Keratinocyte (primary cell): ENCODE measurements at regions not wholly inside any gene's neighbourhood (a gene's known extent, or its start where the extent isn't known, plus 50 kb on each side); places are given as distances from the start of the nearest gene placed in this dataset.

Source experiments
- DNase-seq: peaks from one replicate; pipeline ENCODE4 v3.0.0-alpha.2; 2011; ENCODE audit warnings: low read depth, missing footprints, low spot score
- FAIRE-seq: peaks from 2 replicates; lab custom pipeline; 2011; peaks lifted over from hg19 to GRCh38; lab: Jason Lieb, UNC
- H2AFZ ChIP-seq: 2 replicates; pipeline ENCODE4 v1.6.0; 2012; ENCODE audit warnings: low read length, control low read depth, inconsistent platforms; ENCODE audit not compliant: control insufficient read depth
- H3K27ac ChIP-seq: 2 replicates; pipeline ENCODE4 v1.5.1; 2011; ENCODE audit warnings: low read length; ENCODE audit not compliant: control insufficient read depth, insufficient read depth
- H3K27me3 ChIP-seq: 3 replicates; pipeline ENCODE4 v1.6.0; 2011; ENCODE audit warnings: low read length; ENCODE audit not compliant: control insufficient read depth, insufficient read depth; ENCODE audit errors: extremely low read depth
- H3K36me3 ChIP-seq, 2 experiments: 2 replicates in 1 of 2; 3 replicates in 1 of 2; pipeline ENCODE4 v1.5.1; 2011; ENCODE audit warnings: low read length in 2 of 2, mild to moderate bottlenecking in 1 of 2; ENCODE audit not compliant: control insufficient read depth in 2 of 2, insufficient read depth in 2 of 2; ENCODE audit errors: extremely low read depth in 1 of 2
- H3K4me1 ChIP-seq: 3 replicates; pipeline ENCODE4 v1.5.1; 2011; ENCODE audit warnings: low read length; ENCODE audit not compliant: control insufficient read depth, insufficient read depth; ENCODE audit errors: extremely low read depth
- H3K4me2 ChIP-seq: 3 replicates; pipeline ENCODE4 v1.6.0; 2011; ENCODE audit warnings: low read depth, low read length; ENCODE audit not compliant: control insufficient read depth, insufficient read depth; ENCODE audit errors: extremely low read depth
- H3K4me3 ChIP-seq, 3 experiments: fragments of 200-600 bp in 1 of 3; sonication (generic) in 1 of 3; 2 replicates in 2 of 3; 3 replicates in 1 of 3; pipeline ENCODE4 v1.5.1; 2011 to 2016; ENCODE audit warnings: low read length in 3 of 3, mild to moderate bottlenecking in 3 of 3, control low read depth in 2 of 3, inconsistent platforms in 1 of 3, low read depth in 1 of 3, mixed read lengths in 1 of 3, mixed run types in 1 of 3, moderate library complexity in 1 of 3; ENCODE audit not compliant: control insufficient read depth in 2 of 3, insufficient read depth in 2 of 3; ENCODE audit errors: extremely low read depth in 1 of 3
- H3K79me2 ChIP-seq: 2 replicates; pipeline ENCODE4 v1.6.0; 2012; ENCODE audit warnings: low read length; ENCODE audit not compliant: control insufficient read depth, insufficient read depth
- H3K9ac ChIP-seq: 3 replicates; pipeline ENCODE4 v1.6.0; 2011; ENCODE audit warnings: low read length; ENCODE audit not compliant: control insufficient read depth, insufficient read depth; ENCODE audit errors: extremely low read depth
- H3K9me1 ChIP-seq: 3 replicates; pipeline ENCODE4 v1.6.0; 2011; ENCODE audit warnings: low read length; ENCODE audit not compliant: control insufficient read depth, insufficient read depth; ENCODE audit errors: extremely low read depth
- H3K9me3 ChIP-seq: 2 replicates; pipeline ENCODE4 v1.5.1; 2012; ENCODE audit warnings: low read depth, low read length; ENCODE audit not compliant: control insufficient read depth
- H4K20me1 ChIP-seq: 3 replicates; pipeline ENCODE4 v1.6.0; 2011; ENCODE audit warnings: low read length; ENCODE audit not compliant: control insufficient read depth, insufficient read depth; ENCODE audit errors: extremely low read depth
- CTCF ChIP-seq, 3 experiments: IDR thresholded peaks in 1 of 3; conservative IDR thresholded peaks in 1 of 3; optimal IDR thresholded peaks in 1 of 3; 2 replicates in 2 of 3; 3 replicates in 1 of 3; pipeline versions ENCODE3 to v1.5.1; 2011; ENCODE audit warnings: low read length in 3 of 3, mild to moderate bottlenecking in 3 of 3, moderate library complexity in 2 of 3, control low read depth in 1 of 3, inconsistent platforms in 1 of 3; ENCODE audit not compliant: insufficient read depth in 2 of 3; ENCODE audit errors: extremely low read depth in 1 of 3
- EZH2 ChIP-seq: IDR thresholded peaks from one replicate; pipeline ENCODE4 v1.6.1; 2012; ENCODE audit warnings: inconsistent platforms, mild to moderate bottlenecking, low read length, moderate library complexity
- dilution Hi-C: fragments of 300-500 bp; cut with MboI; formaldehyde crosslinking; loops from one replicate; pipeline ENCODE4 v1.7.0; 2020; ENCODE audit warnings: low sequenced_read_pairs; ENCODE audit not compliant: extremely low pct_ligation_motif_present

GRCh38 chr12:105922670-105923102, 216.1 kb downstream of the NUAK1 start:
- Histone ChIP-seq H3K79me2 (no peaks in the 10 kb centered on the region), H3K36me3 (no peaks in the 10 kb centered on the region), H3K9me1 (no peaks in the 10 kb centered on the region), H2AFZ (no peak overlapping the region), H3K9me3 (no peaks in the 10 kb centered on the region), H3K27me3 (no peaks in the 10 kb centered on the region), H3K27ac (no peak overlapping the region), H3K4me1 (peaks cover 30% of the 10 kb centered on the region), H3K4me3 (no peak overlapping the region), H3K9ac (no peak overlapping the region), H4K20me1 (no peaks in the 10 kb centered on the region), H3K4me2 (no peak overlapping the region)
- FAIRE-seq (no peak), DNase-seq (no peak)
- dilution Hi-C loops, result no loop called here
- TF ChIP-seq EZH2, result no peak
- TF ChIP-seq CTCF (optimal IDR thresholded peaks at IDR 0.05 in 1 of 3, IDR thresholded peaks at IDR 0.05 in 1 of 3, conservative IDR thresholded peaks at IDR 0.05 in 1 of 3; ENCODE audit: extremely low read depth in 1 of 3, insufficient read depth in 2 of 3, low read length in 3 of 3), result no peak

DNA sequence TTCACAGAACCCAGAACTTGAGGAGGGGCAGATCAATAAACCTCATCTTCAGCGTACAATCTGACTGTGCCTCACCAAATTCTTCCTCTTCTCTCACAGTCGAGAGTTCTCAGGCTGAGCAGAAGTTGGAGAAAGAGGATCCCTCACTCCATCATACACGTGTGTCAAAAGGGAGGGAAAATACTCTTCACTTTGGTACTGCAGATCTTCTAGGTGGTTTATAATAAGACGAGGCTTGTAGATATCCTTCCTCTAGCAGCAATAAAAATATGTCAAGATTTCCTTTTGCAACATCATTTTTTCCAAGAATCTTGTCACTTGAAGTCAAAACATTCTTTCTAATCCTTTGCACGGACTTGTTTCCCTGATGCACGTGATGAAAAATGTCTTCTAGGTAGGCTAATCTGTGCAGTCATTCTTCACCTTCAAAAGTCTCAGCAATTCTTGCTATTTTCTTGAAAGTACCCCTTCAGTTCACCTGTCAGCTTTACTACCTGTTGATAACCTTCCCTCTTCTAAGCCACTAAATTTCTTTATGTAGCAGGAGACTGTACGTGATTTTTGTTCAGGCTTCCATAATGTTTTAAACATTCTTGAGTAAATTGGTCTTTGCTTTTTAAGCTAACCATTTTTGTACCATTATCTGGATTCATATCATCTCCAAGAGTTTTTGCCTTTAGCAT, 214.1 kb downstream of the NUAK1 start:
- no peak overlapping the region for H3K4me2 ChIP-seq
- no peak for TF ChIP-seq EZH2
- no peak for TF ChIP-seq CTCF (optimal IDR thresholded peaks at IDR 0.05 in 1 of 3, IDR thresholded peaks at IDR 0.05 in 1 of 3, conservative IDR thresholded peaks at IDR 0.05 in 1 of 3; ENCODE audit: extremely low read depth in 1 of 3, insufficient read depth in 2 of 3, low read length in 3 of 3)
- no peaks in the 10 kb centered on the region for H3K9me1 ChIP-seq
- FAIRE-seq, result peak; percentile 51
- no peak overlapping the region for H3K4me3 ChIP-seq
- dilution Hi-C loops, result no loop called here
- peak overlapping the region; percentile 11 for H2AFZ ChIP-seq
- peaks cover 44% of the 10 kb centered on the region for H3K4me1 ChIP-seq
- H3K27me3 ChIP-seq, result no peaks in the 10 kb centered on the region
- H3K27ac ChIP-seq, result no peak overlapping the region
- H4K20me1 ChIP-seq, result no peaks in the 10 kb centered on the region
- no peak overlapping the region for H3K9ac ChIP-seq
- H3K36me3 ChIP-seq, result no peaks in the 10 kb centered on the region
- H3K9me3 ChIP-seq, result peaks cover 2% of the 10 kb centered on the region
- H3K79me2 ChIP-seq, result no peaks in the 10 kb centered on the region
- no peak for DNase-seq
